GM23338 (cell line): ENCODE measurements at regions not wholly inside any gene's neighbourhood (a gene's known extent, or its start where the extent isn't known, plus 50 kb on each side); places are given as distances from the start of the nearest gene placed in this dataset.

Experiments
- ATAC-seq: fragments of 200-7000 bp; cut with Tn5 transposase; 3 replicates; pipeline ENCODE4 v1.9.1; 2020
- DNase-seq: peaks from one replicate; pipeline ENCODE4 v3.0.0-alpha.2; 2015; ENCODE audit warnings: low spot score
- H2AFZ ChIP-seq: fragments of 200-600 bp; sonication (generic); 2 replicates; pipeline ENCODE4 v1.8.0; 2016; ENCODE audit warnings: antibody characterized with exemption, mild to moderate bottlenecking, moderate library complexity
- H3F3A ChIP-seq: fragments of 200-600 bp; sonication (generic); replicated peaks from 2 replicates; pipeline ENCODE4 v1.8.0; 2017; ENCODE audit warnings: antibody characterized with exemption, mixed run types, low read depth
- H3K27ac ChIP-seq: fragments of 200-600 bp; sonication (generic); 2 replicates; pipeline ENCODE4 v1.6.1; 2016; ENCODE audit warnings: low read depth
- H3K27me3 ChIP-seq: fragments of 200-600 bp; sonication (generic); 2 replicates; pipeline ENCODE4 v1.8.0; 2016; ENCODE audit warnings: mild to moderate bottlenecking, mixed run types, moderate library complexity; ENCODE audit not compliant: insufficient read depth
- H3K36me3 ChIP-seq: fragments of 200-600 bp; sonication (generic); 2 replicates; pipeline ENCODE4 v1.8.0; 2016; ENCODE audit warnings: mild to moderate bottlenecking; ENCODE audit not compliant: insufficient read depth
- H3K4me1 ChIP-seq: fragments of 200-600 bp; sonication (generic); 2 replicates; pipeline ENCODE4 v1.8.0; 2016; ENCODE audit warnings: mild to moderate bottlenecking, moderate library complexity; ENCODE audit not compliant: insufficient read depth
- H3K4me2 ChIP-seq: fragments of 200-600 bp; sonication (generic); 2 replicates; pipeline ENCODE4 v1.7.1; 2017; ENCODE audit warnings: mixed run types
- H3K4me3 ChIP-seq: fragments of 200-600 bp; sonication (generic); 2 replicates; pipeline ENCODE4 v1.6.1; 2016; ENCODE audit warnings: mixed run types
- H3K79me2 ChIP-seq: fragments of 200-600 bp; sonication (generic); replicated peaks from 2 replicates; pipeline ENCODE4 v1.8.0; 2017; ENCODE audit warnings: mild to moderate bottlenecking; ENCODE audit not compliant: insufficient read depth
- H3K9me2 ChIP-seq: fragments of 200-600 bp; sonication (generic); 2 replicates; pipeline ENCODE4 v1.8.0; 2017; ENCODE audit not compliant: insufficient read depth
- H4K20me1 ChIP-seq: fragments of 200-600 bp; sonication (generic); replicated peaks from 2 replicates; pipeline ENCODE4 v1.8.0; 2017; ENCODE audit warnings: mild to moderate bottlenecking; ENCODE audit not compliant: insufficient read depth
- H3K27ac Mint-ChIP-seq: 2 replicates; pipeline ENCODE4 v1.8.0; 2020; ENCODE audit warnings: inconsistent platforms, mild to moderate bottlenecking, moderate library complexity, mixed read lengths
- H3K27me3 Mint-ChIP-seq: 3 replicates; pipeline ENCODE4 v1.8.0; 2022; ENCODE audit warnings: low read depth, mild to moderate bottlenecking, moderate library complexity, mixed read lengths, inconsistent platforms; ENCODE audit not compliant: insufficient read depth, poor library complexity
- H3K36me3 Mint-ChIP-seq: 3 replicates; pipeline ENCODE4 v1.8.0; 2021; ENCODE audit warnings: low read depth, mild to moderate bottlenecking, inconsistent platforms, moderate library complexity, mixed read lengths
- H3K4me1 Mint-ChIP-seq: 3 replicates; pipeline ENCODE4 v1.8.0; 2020; ENCODE audit warnings: mild to moderate bottlenecking, inconsistent platforms, mixed read lengths
- H3K4me3 Mint-ChIP-seq: 3 replicates; pipeline ENCODE4 v1.8.0; 2021; ENCODE audit warnings: moderate library complexity, mild to moderate bottlenecking, inconsistent platforms, mixed read lengths
- H3K9me3 Mint-ChIP-seq: 3 replicates; pipeline ENCODE4 v1.8.0; 2020; ENCODE audit warnings: moderate library complexity, mild to moderate bottlenecking, inconsistent platforms, mixed read lengths
- CREB1 ChIP-seq: fragments of 250-450 bp; sonication (Bioruptor Pico); IDR thresholded peaks from 2 replicates; pipeline ENCODE4 v1.5.0; 2020; ENCODE audit warnings: low read depth, mild to moderate bottlenecking, moderate library complexity
- EZH2 ChIP-seq: fragments of 200-600 bp; sonication (generic); IDR thresholded peaks from one replicate; pipeline ENCODE4 v1.8.0; 2017; ENCODE audit warnings: antibody characterized with exemption, mild to moderate bottlenecking, low read depth; ENCODE audit not compliant: unreplicated experiment
- EZH2phosphoT487 ChIP-seq: fragments of 200-600 bp; sonication (generic); IDR thresholded peaks from one replicate; pipeline ENCODE4 v1.8.1; 2018; ENCODE audit warnings: antibody characterized with exemption; ENCODE audit not compliant: unreplicated experiment
- JUNB ChIP-seq: IDR thresholded peaks from one replicate; pipeline ENCODE4 v1.6.1; 2016; ENCODE audit warnings: antibody characterized with exemption; ENCODE audit not compliant: unreplicated experiment
- NANOG ChIP-seq: IDR thresholded peaks from 2 replicates; pipeline ENCODE4 v1.6.1; 2016; ENCODE audit warnings: antibody characterized with exemption, borderline replicate concordance
- POLR2AphosphoS5 ChIP-seq: IDR thresholded peaks from 2 replicates; pipeline ENCODE4 v1.6.1; 2016; ENCODE audit warnings: antibody characterized with exemption, low read depth
- STAT1 ChIP-seq: IDR thresholded peaks from one replicate; pipeline ENCODE4 v1.6.1; 2016; ENCODE audit warnings: antibody characterized with exemption; ENCODE audit not compliant: unreplicated experiment
- ZNF114 ChIP-seq: fragments of 250-450 bp; sonication (Bioruptor Pico); IDR thresholded peaks from 2 replicates; pipeline ENCODE4 v1.5.0; 2020; ENCODE audit warnings: mild to moderate bottlenecking, moderate library complexity
- ZNF331 ChIP-seq: fragments of 250-450 bp; sonication (Bioruptor Pico); IDR thresholded peaks from 2 replicates; pipeline ENCODE4 v1.5.0; 2020; ENCODE audit warnings: low read depth, mild to moderate bottlenecking, moderate library complexity
- TF ChIP-seq, protein P1 (sequence below): IDR thresholded peaks from one replicate; pipeline ENCODE4 v1.6.1; 2018; ENCODE audit warnings: antibody characterized with exemption; ENCODE audit not compliant: unreplicated experiment
- TF ChIP-seq, protein P2 (sequence below): fragments of 250-450 bp; sonication (Bioruptor Pico); IDR thresholded peaks from 2 replicates; pipeline ENCODE4 v1.5.0; 2020; ENCODE audit warnings: mild to moderate bottlenecking, moderate library complexity
- TF ChIP-seq, protein P3 (sequence below): IDR thresholded peaks from 2 replicates; pipeline ENCODE4 v1.6.1; 2016; ENCODE audit warnings: antibody characterized with exemption
- TF ChIP-seq, protein P4 (sequence below), 2 experiments: fragments of 200-600 bp in 1 of 2; sonication (generic) in 1 of 2; conservative IDR thresholded peaks; 2 replicates each; pipeline versions ENCODE4 v1.5.1 to v1.6.1; 2016 to 2017; ENCODE audit warnings: antibody characterized with exemption in 2 of 2, low read depth in 2 of 2, mild to moderate bottlenecking in 2 of 2, moderate library complexity in 1 of 2

- H3K4me2 ChIP-seq, result no peak overlapping the region
- Mint-ChIP-seq H3K27ac (no peak overlapping the region), H3K4me1 (no peaks in the 10 kb centered on the region), H3K36me3 (no peaks in the 10 kb centered on the region), H3K4me3 (no peak overlapping the region), H3K9me3 (no peaks in the 10 kb centered on the region), H3K27me3 (no peaks in the 10 kb centered on the region)
- H3K4me1 ChIP-seq, result no peaks in the 10 kb centered on the region
- no peaks in the 10 kb centered on the region for H3F3A ChIP-seq
- H3K36me3 ChIP-seq, result no peaks in the 10 kb centered on the region
- TF ChIP-seq CREB1, result no peak
- TF ChIP-seq STAT1, result no peak
- TF ChIP-seq ZNF114 (CRISPR knock-in tag), result no peak
- no peak for TF ChIP-seq EZH2phosphoT487
- TF ChIP-seq, protein P1, sequence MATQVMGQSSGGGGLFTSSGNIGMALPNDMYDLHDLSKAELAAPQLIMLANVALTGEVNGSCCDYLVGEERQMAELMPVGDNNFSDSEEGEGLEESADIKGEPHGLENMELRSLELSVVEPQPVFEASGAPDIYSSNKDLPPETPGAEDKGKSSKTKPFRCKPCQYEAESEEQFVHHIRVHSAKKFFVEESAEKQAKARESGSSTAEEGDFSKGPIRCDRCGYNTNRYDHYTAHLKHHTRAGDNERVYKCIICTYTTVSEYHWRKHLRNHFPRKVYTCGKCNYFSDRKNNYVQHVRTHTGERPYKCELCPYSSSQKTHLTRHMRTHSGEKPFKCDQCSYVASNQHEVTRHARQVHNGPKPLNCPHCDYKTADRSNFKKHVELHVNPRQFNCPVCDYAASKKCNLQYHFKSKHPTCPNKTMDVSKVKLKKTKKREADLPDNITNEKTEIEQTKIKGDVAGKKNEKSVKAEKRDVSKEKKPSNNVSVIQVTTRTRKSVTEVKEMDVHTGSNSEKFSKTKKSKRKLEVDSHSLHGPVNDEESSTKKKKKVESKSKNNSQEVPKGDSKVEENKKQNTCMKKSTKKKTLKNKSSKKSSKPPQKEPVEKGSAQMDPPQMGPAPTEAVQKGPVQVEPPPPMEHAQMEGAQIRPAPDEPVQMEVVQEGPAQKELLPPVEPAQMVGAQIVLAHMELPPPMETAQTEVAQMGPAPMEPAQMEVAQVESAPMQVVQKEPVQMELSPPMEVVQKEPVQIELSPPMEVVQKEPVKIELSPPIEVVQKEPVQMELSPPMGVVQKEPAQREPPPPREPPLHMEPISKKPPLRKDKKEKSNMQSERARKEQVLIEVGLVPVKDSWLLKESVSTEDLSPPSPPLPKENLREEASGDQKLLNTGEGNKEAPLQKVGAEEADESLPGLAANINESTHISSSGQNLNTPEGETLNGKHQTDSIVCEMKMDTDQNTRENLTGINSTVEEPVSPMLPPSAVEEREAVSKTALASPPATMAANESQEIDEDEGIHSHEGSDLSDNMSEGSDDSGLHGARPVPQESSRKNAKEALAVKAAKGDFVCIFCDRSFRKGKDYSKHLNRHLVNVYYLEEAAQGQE, result no peak
- TF ChIP-seq, protein P2, sequence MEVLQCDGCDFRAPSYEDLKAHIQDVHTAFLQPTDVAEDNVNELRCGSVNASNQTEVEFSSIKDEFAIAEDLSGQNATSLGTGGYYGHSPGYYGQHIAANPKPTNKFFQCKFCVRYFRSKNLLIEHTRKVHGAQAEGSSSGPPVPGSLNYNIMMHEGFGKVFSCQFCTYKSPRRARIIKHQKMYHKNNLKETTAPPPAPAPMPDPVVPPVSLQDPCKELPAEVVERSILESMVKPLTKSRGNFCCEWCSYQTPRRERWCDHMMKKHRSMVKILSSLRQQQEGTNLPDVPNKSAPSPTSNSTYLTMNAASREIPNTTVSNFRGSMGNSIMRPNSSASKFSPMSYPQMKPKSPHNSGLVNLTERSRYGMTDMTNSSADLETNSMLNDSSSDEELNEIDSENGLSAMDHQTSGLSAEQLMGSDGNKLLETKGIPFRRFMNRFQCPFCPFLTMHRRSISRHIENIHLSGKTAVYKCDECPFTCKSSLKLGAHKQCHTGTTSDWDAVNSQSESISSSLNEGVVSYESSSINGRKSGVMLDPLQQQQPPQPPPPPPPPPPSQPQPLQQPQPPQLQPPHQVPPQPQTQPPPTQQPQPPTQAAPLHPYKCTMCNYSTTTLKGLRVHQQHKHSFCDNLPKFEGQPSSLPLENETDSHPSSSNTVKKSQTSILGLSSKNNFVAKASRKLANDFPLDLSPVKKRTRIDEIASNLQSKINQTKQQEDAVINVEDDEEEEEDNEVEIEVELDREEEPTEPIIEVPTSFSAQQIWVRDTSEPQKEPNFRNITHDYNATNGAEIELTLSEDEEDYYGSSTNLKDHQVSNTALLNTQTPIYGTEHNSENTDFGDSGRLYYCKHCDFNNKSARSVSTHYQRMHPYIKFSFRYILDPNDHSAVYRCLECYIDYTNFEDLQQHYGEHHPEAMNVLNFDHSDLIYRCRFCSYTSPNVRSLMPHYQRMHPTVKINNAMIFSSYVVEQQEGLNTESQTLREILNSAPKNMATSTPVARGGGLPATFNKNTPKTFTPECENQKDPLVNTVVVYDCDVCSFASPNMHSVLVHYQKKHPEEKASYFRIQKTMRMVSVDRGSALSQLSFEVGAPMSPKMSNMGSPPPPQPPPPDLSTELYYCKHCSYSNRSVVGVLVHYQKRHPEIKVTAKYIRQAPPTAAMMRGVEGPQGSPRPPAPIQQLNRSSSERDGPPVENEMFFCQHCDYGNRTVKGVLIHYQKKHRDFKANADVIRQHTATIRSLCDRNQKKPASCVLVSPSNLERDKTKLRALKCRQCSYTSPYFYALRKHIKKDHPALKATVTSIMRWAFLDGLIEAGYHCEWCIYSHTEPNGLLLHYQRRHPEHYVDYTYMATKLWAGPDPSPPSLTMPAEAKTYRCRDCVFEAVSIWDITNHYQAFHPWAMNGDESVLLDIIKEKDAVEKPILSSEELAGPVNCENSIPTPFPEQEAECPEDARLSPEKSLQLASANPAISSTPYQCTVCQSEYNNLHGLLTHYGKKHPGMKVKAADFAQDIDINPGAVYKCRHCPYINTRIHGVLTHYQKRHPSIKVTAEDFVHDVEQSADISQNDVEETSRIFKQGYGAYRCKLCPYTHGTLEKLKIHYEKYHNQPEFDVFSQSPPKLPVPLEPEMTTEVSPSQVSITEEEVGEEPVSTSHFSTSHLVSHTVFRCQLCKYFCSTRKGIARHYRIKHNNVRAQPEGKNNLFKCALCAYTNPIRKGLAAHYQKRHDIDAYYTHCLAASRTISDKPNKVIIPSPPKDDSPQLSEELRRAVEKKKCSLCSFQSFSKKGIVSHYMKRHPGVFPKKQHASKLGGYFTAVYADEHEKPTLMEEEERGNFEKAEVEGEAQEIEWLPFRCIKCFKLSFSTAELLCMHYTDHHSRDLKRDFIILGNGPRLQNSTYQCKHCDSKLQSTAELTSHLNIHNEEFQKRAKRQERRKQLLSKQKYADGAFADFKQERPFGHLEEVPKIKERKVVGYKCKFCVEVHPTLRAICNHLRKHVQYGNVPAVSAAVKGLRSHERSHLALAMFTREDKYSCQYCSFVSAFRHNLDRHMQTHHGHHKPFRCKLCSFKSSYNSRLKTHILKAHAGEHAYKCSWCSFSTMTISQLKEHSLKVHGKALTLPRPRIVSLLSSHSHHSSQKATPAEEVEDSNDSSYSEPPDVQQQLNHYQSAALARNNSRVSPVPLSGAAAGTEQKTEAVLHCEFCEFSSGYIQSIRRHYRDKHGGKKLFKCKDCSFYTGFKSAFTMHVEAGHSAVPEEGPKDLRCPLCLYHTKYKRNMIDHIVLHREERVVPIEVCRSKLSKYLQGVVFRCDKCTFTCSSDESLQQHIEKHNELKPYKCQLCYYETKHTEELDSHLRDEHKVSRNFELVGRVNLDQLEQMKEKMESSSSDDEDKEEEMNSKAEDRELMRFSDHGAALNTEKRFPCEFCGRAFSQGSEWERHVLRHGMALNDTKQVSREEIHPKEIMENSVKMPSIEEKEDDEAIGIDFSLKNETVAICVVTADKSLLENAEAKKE, result no peak
- TF ChIP-seq, protein P3, sequence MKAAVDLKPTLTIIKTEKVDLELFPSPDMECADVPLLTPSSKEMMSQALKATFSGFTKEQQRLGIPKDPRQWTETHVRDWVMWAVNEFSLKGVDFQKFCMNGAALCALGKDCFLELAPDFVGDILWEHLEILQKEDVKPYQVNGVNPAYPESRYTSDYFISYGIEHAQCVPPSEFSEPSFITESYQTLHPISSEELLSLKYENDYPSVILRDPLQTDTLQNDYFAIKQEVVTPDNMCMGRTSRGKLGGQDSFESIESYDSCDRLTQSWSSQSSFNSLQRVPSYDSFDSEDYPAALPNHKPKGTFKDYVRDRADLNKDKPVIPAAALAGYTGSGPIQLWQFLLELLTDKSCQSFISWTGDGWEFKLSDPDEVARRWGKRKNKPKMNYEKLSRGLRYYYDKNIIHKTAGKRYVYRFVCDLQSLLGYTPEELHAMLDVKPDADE, result no peak
- TF ChIP-seq POLR2AphosphoS5, result no peak
- no peak for TF ChIP-seq EZH2
- TF ChIP-seq NANOG, result no peak
- TF ChIP-seq, protein P4, sequence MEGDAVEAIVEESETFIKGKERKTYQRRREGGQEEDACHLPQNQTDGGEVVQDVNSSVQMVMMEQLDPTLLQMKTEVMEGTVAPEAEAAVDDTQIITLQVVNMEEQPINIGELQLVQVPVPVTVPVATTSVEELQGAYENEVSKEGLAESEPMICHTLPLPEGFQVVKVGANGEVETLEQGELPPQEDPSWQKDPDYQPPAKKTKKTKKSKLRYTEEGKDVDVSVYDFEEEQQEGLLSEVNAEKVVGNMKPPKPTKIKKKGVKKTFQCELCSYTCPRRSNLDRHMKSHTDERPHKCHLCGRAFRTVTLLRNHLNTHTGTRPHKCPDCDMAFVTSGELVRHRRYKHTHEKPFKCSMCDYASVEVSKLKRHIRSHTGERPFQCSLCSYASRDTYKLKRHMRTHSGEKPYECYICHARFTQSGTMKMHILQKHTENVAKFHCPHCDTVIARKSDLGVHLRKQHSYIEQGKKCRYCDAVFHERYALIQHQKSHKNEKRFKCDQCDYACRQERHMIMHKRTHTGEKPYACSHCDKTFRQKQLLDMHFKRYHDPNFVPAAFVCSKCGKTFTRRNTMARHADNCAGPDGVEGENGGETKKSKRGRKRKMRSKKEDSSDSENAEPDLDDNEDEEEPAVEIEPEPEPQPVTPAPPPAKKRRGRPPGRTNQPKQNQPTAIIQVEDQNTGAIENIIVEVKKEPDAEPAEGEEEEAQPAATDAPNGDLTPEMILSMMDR (conservative IDR thresholded peaks at IDR 0.05; ENCODE audit: low read depth in 2 of 2), result no peak
- no peak for TF ChIP-seq ZNF331 (CRISPR knock-in tag)
- no peak for TF ChIP-seq JUNB
- H4K20me1 ChIP-seq, result no peaks in the 10 kb centered on the region
- no peak overlapping the region for H3K4me3 ChIP-seq
- DNase-seq (no peak), ATAC-seq (no peak)
- no peak overlapping the region for H2AFZ ChIP-seq
- H3K9me2 ChIP-seq, result no peaks in the 10 kb centered on the region
- H3K27ac ChIP-seq, result no peak overlapping the region
- H3K27me3 ChIP-seq, result no peaks in the 10 kb centered on the region
- no peaks in the 10 kb centered on the region for H3K79me2 ChIP-seq
These were observed 821.7 kb downstream of the GATA3 start for GRCh38 chr10:8876171-8876570.
